GM23248 (cell line): ENCODE measurements at regions not wholly inside any gene's neighbourhood (a gene's known extent, or its start where the extent isn't known, plus 50 kb on each side); places are given as distances from the start of the nearest gene placed in this dataset.

Experiments used
- DNase-seq: peaks from one replicate; pipeline ENCODE4 v3.0.0-alpha.2; 2015
- H2AFZ ChIP-seq: fragments of 200-600 bp; sonication (generic); 2 replicates; pipeline ENCODE4 v1.6.1; 2016; ENCODE audit warnings: antibody characterized with exemption
- H3F3A ChIP-seq: fragments of 200-600 bp; sonication (generic); 2 replicates; pipeline ENCODE4 v1.6.1; 2016; ENCODE audit warnings: mild to moderate bottlenecking, antibody characterized with exemption, mixed run types; ENCODE audit not compliant: insufficient read depth
- H3K27ac ChIP-seq: fragments of 200-600 bp; sonication (generic); 2 replicates; pipeline ENCODE4 v1.5.1; 2016; ENCODE audit warnings: mild to moderate bottlenecking
- H3K27me3 ChIP-seq: fragments of 200-600 bp; sonication (generic); replicated peaks from 2 replicates; pipeline ENCODE4 v1.6.1; 2016; ENCODE audit warnings: mild to moderate bottlenecking; ENCODE audit not compliant: insufficient read depth
- H3K36me3 ChIP-seq: fragments of 200-600 bp; sonication (generic); 2 replicates; pipeline ENCODE4 v1.6.1; 2016; ENCODE audit warnings: low read depth, mild to moderate bottlenecking
- H3K4me1 ChIP-seq: fragments of 200-600 bp; sonication (generic); 2 replicates; pipeline ENCODE4 v1.6.1; 2016; ENCODE audit warnings: mild to moderate bottlenecking; ENCODE audit not compliant: insufficient read depth
- H3K4me2 ChIP-seq: fragments of 200-600 bp; sonication (generic); one replicate; pipeline ENCODE4 v1.6.1; 2016; ENCODE audit warnings: mild to moderate bottlenecking; ENCODE audit not compliant: unreplicated experiment
- H3K4me3 ChIP-seq: fragments of 200-600 bp; sonication (generic); 2 replicates; pipeline ENCODE4 v1.5.1; 2016; ENCODE audit warnings: mild to moderate bottlenecking
- H3K79me2 ChIP-seq: fragments of 200-600 bp; sonication (generic); 2 replicates; pipeline ENCODE4 v1.6.1; 2016; ENCODE audit warnings: mild to moderate bottlenecking; ENCODE audit not compliant: insufficient read depth
- H3K9ac ChIP-seq: fragments of 200-600 bp; sonication (generic); 2 replicates; pipeline ENCODE4 v1.6.1; 2016; ENCODE audit warnings: mild to moderate bottlenecking
- H3K9me2 ChIP-seq: fragments of 200-600 bp; sonication (generic); 2 replicates; pipeline ENCODE4 v1.6.1; 2016; ENCODE audit warnings: mixed run types, mild to moderate bottlenecking, moderate library complexity; ENCODE audit not compliant: insufficient read depth
- H3K9me3 ChIP-seq: fragments of 200-600 bp; sonication (generic); one replicate; pipeline ENCODE4 v1.6.1; 2017; ENCODE audit warnings: low read depth
- H4K20me1 ChIP-seq: fragments of 200-600 bp; sonication (generic); 2 replicates; pipeline ENCODE4 v1.6.0; 2016; ENCODE audit not compliant: insufficient read depth
- EZH2 ChIP-seq: fragments of 200-600 bp; sonication (generic); IDR thresholded peaks from 2 replicates; pipeline ENCODE4 v1.6.1; 2018; ENCODE audit warnings: antibody characterized with exemption, mild to moderate bottlenecking; ENCODE audit not compliant: insufficient read depth, poor library complexity, severe bottlenecking
- EZH2phosphoT487 ChIP-seq: fragments of 200-600 bp; sonication (generic); IDR thresholded peaks from 2 replicates; pipeline ENCODE4 v1.6.1; 2018; ENCODE audit warnings: antibody characterized with exemption, moderate library complexity, mild to moderate bottlenecking, low read depth; ENCODE audit not compliant: insufficient read depth
- WGBS, 2 experiments: methylation state at CpG; one replicate each; pipeline ENCODE4 v1.1.6; 2015 to 2017; ENCODE audit warnings: low lambda C conversion rate in 2 of 2, low coverage in 1 of 2; ENCODE audit errors: missing lambda C conversion rate in 2 of 2; 5-methylcytosine and 5-hydroxymethylcytosine counted together
- in situ Hi-C: fragments of 300-500 bp; cut with MboI; formaldehyde crosslinking; loops from 2 replicates; pipeline ENCODE4 v1.15.0; 2020

DNA sequence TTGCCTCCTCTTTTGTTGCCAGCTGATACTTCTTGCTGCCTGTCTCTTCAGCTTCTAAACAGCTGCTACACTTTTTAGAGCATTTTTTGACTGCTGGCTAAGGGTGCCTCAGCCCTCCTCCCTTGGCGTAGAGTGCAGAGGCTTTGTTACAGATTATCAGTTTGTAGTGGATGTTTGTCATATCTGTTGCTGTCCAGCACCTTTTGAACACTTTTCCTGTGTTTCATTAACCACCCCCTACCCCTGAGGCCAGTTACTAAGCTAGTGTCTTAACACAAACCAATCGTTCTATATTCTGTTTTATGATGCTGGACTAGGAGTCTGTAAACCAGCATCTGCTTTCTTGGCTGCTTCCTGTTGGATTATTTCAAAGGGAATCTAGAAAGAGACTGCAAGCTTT, 441.5 kb downstream of the DNAH5 start:
- TF ChIP-seq EZH2 (no peak), EZH2phosphoT487 (no peak)
- in situ Hi-C loops, result no loop called here
- Histone ChIP-seq H3K27ac (no peak overlapping the region), H4K20me1 (no peaks in the 10 kb centered on the region), H3K4me3 (no peak overlapping the region), H2AFZ (no peak overlapping the region), H3K4me2 (no peak overlapping the region), H3K36me3 (no peaks in the 10 kb centered on the region), H3K9me3 (no peaks in the 10 kb centered on the region), H3F3A (no peaks in the 10 kb centered on the region), H3K9me2 (no peaks in the 10 kb centered on the region), H3K9ac (no peak overlapping the region), H3K79me2 (no peaks in the 10 kb centered on the region), H3K4me1 (no peaks in the 10 kb centered on the region), H3K27me3 (peaks cover 19% of the 10 kb centered on the region)
- DNase-seq, result no peak
- WGBS, 2 experiments, result 5 to 7% methylated on average over 2 of the region's 2 CpGs

DNA sequence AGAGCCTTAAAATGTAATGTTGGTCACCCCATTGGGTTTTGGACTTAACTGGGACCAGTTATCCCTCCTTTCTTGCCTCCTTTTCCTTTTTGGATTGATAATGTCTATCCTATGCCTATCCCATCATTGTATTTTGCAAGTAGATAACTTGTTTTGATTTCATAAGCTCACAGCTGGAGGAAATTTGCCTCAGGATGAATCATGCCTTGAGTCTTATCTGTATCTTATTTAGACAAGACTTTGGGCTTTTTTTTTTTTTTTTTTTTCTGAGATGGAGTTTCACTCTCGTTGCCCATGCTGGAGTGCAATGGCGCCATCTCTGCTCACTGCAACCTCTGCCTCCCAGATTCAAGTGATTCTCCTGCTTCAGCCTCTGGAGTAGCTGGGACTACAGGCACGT, 443.3 kb downstream of the DNAH5 start:
- H3K9me3 ChIP-seq, result no peaks in the 10 kb centered on the region
- H3K9me2 ChIP-seq, result no peaks in the 10 kb centered on the region; the same call in 1 of the 2 replicates
- H2AFZ ChIP-seq, result no peak overlapping the region
- TF ChIP-seq EZH2, result no peak
- TF ChIP-seq EZH2phosphoT487, result no peak
- no peak overlapping the region for H3K9ac ChIP-seq
- H3K79me2 ChIP-seq, result no peaks in the 10 kb centered on the region
- H3K4me1 ChIP-seq, result no peaks in the 10 kb centered on the region
- H3K27me3 ChIP-seq, result peaks cover 15% of the 10 kb centered on the region; the same call in 1 of the 2 replicates
- no peaks in the 10 kb centered on the region for H4K20me1 ChIP-seq
- H3K4me2 ChIP-seq, result no peak overlapping the region
- H3K27ac ChIP-seq, result no peak overlapping the region
- WGBS, 2 experiments, result 23 to 26% methylated on average over 3 of the region's 3 CpGs
- in situ Hi-C loops, result no loop called here
- no peaks in the 10 kb centered on the region for H3F3A ChIP-seq
- H3K36me3 ChIP-seq, result no peaks in the 10 kb centered on the region
- no peak for DNase-seq
- H3K4me3 ChIP-seq, result no peak overlapping the region

DNA sequence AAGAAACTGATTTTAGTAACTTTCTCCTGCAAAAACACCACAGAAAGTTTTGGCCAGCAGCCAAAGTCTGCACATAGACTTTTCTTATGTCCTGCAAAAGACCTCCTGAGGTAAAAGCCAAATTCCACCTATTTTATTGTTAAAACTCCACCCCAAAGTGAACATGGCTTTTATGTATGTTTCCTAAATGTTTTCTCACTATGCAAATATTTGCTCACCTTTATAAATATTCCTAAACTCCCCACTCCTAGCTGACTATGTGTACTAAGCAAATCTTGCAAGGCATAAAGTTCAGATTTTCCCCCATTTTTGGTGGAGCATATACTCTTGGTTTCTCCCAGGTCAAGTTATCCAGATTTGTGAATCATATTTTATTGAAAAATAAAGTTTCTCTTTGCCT, 446.2 kb downstream of the DNAH5 start:
- Histone ChIP-seq H3K9ac (no peak overlapping the region), H3F3A (no peaks in the 10 kb centered on the region), H4K20me1 (no peaks in the 10 kb centered on the region), H2AFZ (no peak overlapping the region), H3K79me2 (no peaks in the 10 kb centered on the region), H3K27ac (no peak overlapping the region), H3K9me3 (no peaks in the 10 kb centered on the region), H3K36me3 (no peaks in the 10 kb centered on the region), H3K4me3 (no peak overlapping the region), H3K4me1 (no peaks in the 10 kb centered on the region), H3K27me3 (0 out of 2 replicates have a peak, but pooled peaks cover 8% of the 10 kb centered on the region), H3K9me2 (no peaks in the 10 kb centered on the region; the same call in 1 of the 2 replicates), H3K4me2 (no peak overlapping the region)
- DNase-seq, result no peak
- in situ Hi-C loops, result no loop called here
- TF ChIP-seq EZH2phosphoT487 (no peak), EZH2 (no peak)

GRCh38 chr5:13488254-13488931, 456.1 kb downstream of the DNAH5 start:
- in situ Hi-C loops, result no loop called here
- 47 to 51% methylated on average over 8 of the region's 8 CpGs for WGBS, 2 experiments
- Histone ChIP-seq H3K4me3 (0 out of 2 replicates have a peak overlapping the region, but pooled peaks have one; percentile 2), H3F3A (no peaks in the 10 kb centered on the region), H3K9ac (no peak overlapping the region), H3K27ac (no peak overlapping the region), H2AFZ (peak overlapping the region; percentile 45; the same call in 1 of the 2 replicates), H3K4me2 (no peak overlapping the region), H3K4me1 (no peaks in the 10 kb centered on the region), H3K36me3 (no peaks in the 10 kb centered on the region), H4K20me1 (no peaks in the 10 kb centered on the region), H3K27me3 (0 out of 2 replicates have a peak, but pooled peaks cover 6% of the 10 kb centered on the region), H3K79me2 (no peaks in the 10 kb centered on the region), H3K9me2 (no peaks in the 10 kb centered on the region), H3K9me3 (no peaks in the 10 kb centered on the region)
- TF ChIP-seq EZH2, result no peak
- TF ChIP-seq EZH2phosphoT487, result no peak
- no peak for DNase-seq

GRCh38 chr5:13480834-13481233, 463.7 kb downstream of the DNAH5 start:
- H3K9me2 ChIP-seq, result no peaks in the 10 kb centered on the region
- no peaks in the 10 kb centered on the region for H3K79me2 ChIP-seq
- no peak overlapping the region for H3K9ac ChIP-seq
- H2AFZ ChIP-seq, result no peak overlapping the region
- TF ChIP-seq EZH2phosphoT487 (no peak), EZH2 (no peak)
- in situ Hi-C loops, result no loop called here
- H3K4me2 ChIP-seq, result no peak overlapping the region
- no peaks in the 10 kb centered on the region for H3K4me1 ChIP-seq
- H3K9me3 ChIP-seq, result no peaks in the 10 kb centered on the region
- H3F3A ChIP-seq, result 0 out of 2 replicates have a peak, but pooled peaks cover 5% of the 10 kb centered on the region
- no peaks in the 10 kb centered on the region for H4K20me1 ChIP-seq
- DNase-seq, result no peak
- 24 to 28% methylated on average over 2 of the region's 2 CpGs for WGBS, 2 experiments
- no peak overlapping the region for H3K4me3 ChIP-seq
- no peaks in the 10 kb centered on the region for H3K36me3 ChIP-seq
- H3K27ac ChIP-seq, result no peak overlapping the region
- H3K27me3 ChIP-seq, result peaks cover 27% of the 10 kb centered on the region
